K562 (cell line): ENCODE measurements at regions not wholly inside any gene's neighbourhood (a gene's known extent, or its start where the extent isn't known, plus 50 kb on each side); places are given as distances from the start of the nearest gene placed in this dataset.

ENCODE experiments used
- ATAC-seq: fragments of 200-7000 bp; cut with Tn5 transposase; 3 replicates; pipeline ENCODE4 v1.9.1; 2020; ENCODE audit warnings: moderate library complexity
- BruUV-seq: library from RNA; stranded (reverse); fragments of 400-500 nt; replicated peaks from 2 replicates; lab custom pipeline; 2021; lab: Mats Ljungman, UMichigan
- CTCF ChIA-PET: fragments of 300-600 bp; formaldehyde crosslinking; extraction: SDS; loops from one replicate; lab custom pipeline; 2021; ENCODE audit warnings: low intra/inter-chr PET ratio; lab: Yijun Ruan, JAX
- POLR2A ChIA-PET: fragments of 300-600, 350-650 bp; sonication (Branson Sonifier 250); formaldehyde crosslinking; extraction: SDS; loops from one replicate; lab custom pipeline; 2021; ENCODE audit warnings: antibody characterized with exemption, inconsistent platforms; lab: Yijun Ruan, JAX
- DNase-seq, 4 experiments: peaks; one replicate each; pipeline versions ENCODE4 v3.0.0 to v3.0.0-alpha.2; 2011 to 2018; ENCODE audit warnings: low spot score in 3 of 4, mixed read lengths in 3 of 4; ENCODE audit errors: extremely low read depth in 1 of 4
- FAIRE-seq: peaks from 2 replicates; lab custom pipeline; 2011; peaks lifted over from hg19 to GRCh38; lab: Jason Lieb, UNC
- H2AFZ ChIP-seq: 2 replicates; pipeline ENCODE4 v1.6.0; 2011; ENCODE audit warnings: low read depth, low read length, control low read depth, inconsistent platforms
- H3K27ac ChIP-seq: fragments of 200-600 bp; 3 replicates; pipeline ENCODE4 v1.8.0; 2011; ENCODE audit warnings: low read depth, mild to moderate bottlenecking, control low read depth, inconsistent platforms, low read length, moderate library complexity, mixed read lengths; ENCODE audit errors: extremely low read depth
- H3K27me3 ChIP-seq, 2 experiments: fragments of 300-600 bp in 1 of 2; 2 replicates in 1 of 2; 3 replicates in 1 of 2; pipeline versions ENCODE4 v1.6.0 to v1.8.0; 2011; ENCODE audit warnings: inconsistent platforms in 2 of 2, low read length in 2 of 2, mild to moderate bottlenecking in 1 of 2, mixed read lengths in 1 of 2, moderate library complexity in 1 of 2; ENCODE audit not compliant: control insufficient read depth in 2 of 2, insufficient read depth in 2 of 2
- H3K36me3 ChIP-seq: fragments of 300-600 bp; 3 replicates; pipeline ENCODE4 v1.8.0; 2011; ENCODE audit warnings: mild to moderate bottlenecking, low read length, inconsistent platforms; ENCODE audit not compliant: control insufficient read depth, insufficient read depth
- H3K4me1 ChIP-seq, 2 experiments: fragments of 200-600 bp in 1 of 2; replicated peaks in 1 of 2; 2 replicates in 1 of 2; 3 replicates in 1 of 2; pipeline versions ENCODE4 v1.5.1 to v1.8.0; 2011; ENCODE audit warnings: inconsistent platforms in 2 of 2, low read length in 2 of 2, mild to moderate bottlenecking in 1 of 2, mixed read lengths in 1 of 2, moderate library complexity in 1 of 2; ENCODE audit not compliant: control insufficient read depth in 2 of 2, insufficient read depth in 2 of 2
- H3K4me2 ChIP-seq: 2 replicates; pipeline ENCODE4 v1.6.1; 2011; ENCODE audit warnings: low read length, control low read depth, inconsistent platforms, mixed read lengths; ENCODE audit not compliant: insufficient read depth
- H3K4me3 ChIP-seq: fragments of 200-600 bp; sonication (generic), shearing (Covaris generic); 2 replicates; pipeline ENCODE4 v1.5.1; 2016; ENCODE audit warnings: control low read depth, inconsistent platforms
- H3K79me2 ChIP-seq: fragments of 200-600 bp; 3 replicates; pipeline ENCODE4 v1.8.0; 2011; ENCODE audit warnings: low read length, inconsistent platforms; ENCODE audit not compliant: control insufficient read depth, insufficient read depth
- H3K9ac ChIP-seq, 2 experiments: 2 replicates each; pipeline versions ENCODE4 v1.6.0 to v1.6.1; 2011; ENCODE audit warnings: low read depth in 2 of 2, low read length in 2 of 2, control low read depth in 1 of 2, inconsistent platforms in 1 of 2, mild to moderate bottlenecking in 1 of 2, mixed read lengths in 1 of 2; ENCODE audit not compliant: insufficient read depth in 1 of 2
- H3K9me1 ChIP-seq: one replicate; pipeline ENCODE4 v1.6.0; 2011; ENCODE audit warnings: inconsistent platforms, mild to moderate bottlenecking, low read length, moderate library complexity; ENCODE audit not compliant: control insufficient read depth, insufficient read depth
- H3K9me3 ChIP-seq: replicated peaks from 2 replicates; pipeline ENCODE4 v1.5.1; 2011; ENCODE audit warnings: low read depth, low read length, inconsistent platforms; ENCODE audit not compliant: control insufficient read depth, insufficient read depth
- H4K20me1 ChIP-seq: replicated peaks from 2 replicates; pipeline ENCODE4 v1.6.1; 2011; ENCODE audit warnings: low read length, inconsistent platforms, mixed read lengths; ENCODE audit not compliant: control insufficient read depth, insufficient read depth
- BRD9 ChIP-seq: fragments of 450-650 bp; IDR thresholded peaks from 2 replicates; pipeline ENCODE4 v1.6.1; 2018; ENCODE audit warnings: low read depth; ENCODE audit not compliant: partially characterized antibody
- HNRNPUL1 ChIP-seq: fragments of 200-400 bp; formaldehyde crosslinking; IDR thresholded peaks from 2 replicates; pipeline ENCODE4 v1.6.1; 2017; ENCODE audit warnings: low read length
- MIER1 ChIP-seq: fragments of 450-650 bp; IDR thresholded peaks from 2 replicates; pipeline ENCODE4 v1.6.1; 2016; ENCODE audit warnings: antibody characterized with exemption, mild to moderate bottlenecking, low read depth
- PHB ChIP-seq: fragments of 250-450 bp; sonication (Bioruptor Pico); IDR thresholded peaks from 2 replicates; pipeline ENCODE4 v1.5.0; 2021
- RBM15 ChIP-seq: fragments of 200-400 bp; formaldehyde crosslinking; IDR thresholded peaks from 2 replicates; pipeline ENCODE4 v1.6.1; 2018; ENCODE audit warnings: mild to moderate bottlenecking, low read length, moderate library complexity; ENCODE audit not compliant: insufficient read depth
- THRAP3 ChIP-seq: fragments of 450-650 bp; IDR thresholded peaks from 2 replicates; pipeline ENCODE4 v1.6.1; 2016; ENCODE audit warnings: mild to moderate bottlenecking, inconsistent platforms, borderline replicate concordance
- ZNF77 ChIP-seq: fragments of 250-450 bp; sonication (Bioruptor Pico); IDR thresholded peaks from 2 replicates; pipeline ENCODE4 v1.5.0; 2020
- WGBS: fragments of 100-300 bp; shearing (Covaris generic); methylation state at CpG from one replicate; pipeline ENCODE4 v1.1.6; 2016; ENCODE audit warnings: low coverage, mixed read lengths; ENCODE audit not compliant: insufficient coverage; ENCODE audit errors: missing lambda C conversion rate; 5-methylcytosine and 5-hydroxymethylcytosine counted together
- in situ Hi-C: fragments of 300-500 bp; cut with MboI; formaldehyde crosslinking; loops from 4 replicates; pipeline ENCODE4 v1.15.0; 2018; ENCODE audit warnings: inconsistent platforms, mixed read lengths
- intact Hi-C: fragments of 100-400 bp; cut with micrococcal nuclease; formaldehyde crosslinking; loops from 2 replicates; pipeline ENCODE4 v1.14.2; 2022
- TF ChIP-seq, protein P1 (sequence below), 3 experiments: fragments of 200-800 bp in 1 of 3; fragments of 250-450 bp in 1 of 3; fragments of 450-650 bp in 1 of 3; sonication (Bioruptor Pico) in 1 of 3; sonication (Bioruptor generic) in 1 of 3; formaldehyde crosslinking in 1 of 3; IDR thresholded peaks; 2 replicates each; pipeline versions ENCODE4 v1.6.1 to v1.8.0; 2016 to 2022; ENCODE audit warnings: mild to moderate bottlenecking in 2 of 3, missing genetic modification characterization in 2 of 3, missing compliant biosample characterization in 1 of 3, moderate library complexity in 1 of 3
- TF ChIP-seq, protein P2 (sequence below): sonication (generic); formaldehyde crosslinking; IDR thresholded peaks from 2 replicates; pipeline ENCODE4 v1.8.1; 2022; ENCODE audit warnings: missing genetic modification reagents
- TF ChIP-seq, protein P3 (sequence below): fragments of 450-650 bp; IDR thresholded peaks from 2 replicates; pipeline ENCODE4 v1.6.1; 2017; ENCODE audit warnings: antibody characterized with exemption, mild to moderate bottlenecking
- TF ChIP-seq, protein P4 (sequence below): fragments of 450-650 bp; formaldehyde crosslinking; IDR thresholded peaks from 2 replicates; pipeline ENCODE4 v1.4.0; 2020; ENCODE audit warnings: mild to moderate bottlenecking, moderate library complexity

DNA sequence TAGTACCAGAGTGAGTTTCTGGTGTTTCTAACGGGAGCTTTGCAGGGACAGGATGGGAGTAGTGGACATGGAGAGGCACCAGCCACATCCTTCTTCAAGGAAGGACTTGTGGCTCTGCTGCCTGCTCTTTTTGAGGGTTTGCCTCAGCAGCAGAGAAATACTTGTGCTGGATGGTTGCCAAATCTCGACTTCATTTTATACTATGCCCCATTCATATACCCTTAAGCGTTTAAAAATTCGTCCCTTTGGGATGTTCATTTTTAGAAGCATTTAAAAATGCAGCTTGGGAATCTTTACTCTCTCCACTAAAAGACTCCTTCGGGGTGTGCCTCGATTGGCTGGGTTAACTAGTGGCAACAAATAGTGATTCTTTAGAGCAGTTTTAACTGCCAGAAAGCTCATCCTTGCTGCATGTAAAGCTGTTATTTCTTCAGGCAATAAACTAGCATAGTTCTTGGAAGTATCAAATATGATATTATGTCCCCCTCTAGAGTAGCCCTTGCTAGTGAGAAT is 126.5 kb upstream of the B3GAT2 start (continued):
- TF ChIP-seq, protein P1, sequence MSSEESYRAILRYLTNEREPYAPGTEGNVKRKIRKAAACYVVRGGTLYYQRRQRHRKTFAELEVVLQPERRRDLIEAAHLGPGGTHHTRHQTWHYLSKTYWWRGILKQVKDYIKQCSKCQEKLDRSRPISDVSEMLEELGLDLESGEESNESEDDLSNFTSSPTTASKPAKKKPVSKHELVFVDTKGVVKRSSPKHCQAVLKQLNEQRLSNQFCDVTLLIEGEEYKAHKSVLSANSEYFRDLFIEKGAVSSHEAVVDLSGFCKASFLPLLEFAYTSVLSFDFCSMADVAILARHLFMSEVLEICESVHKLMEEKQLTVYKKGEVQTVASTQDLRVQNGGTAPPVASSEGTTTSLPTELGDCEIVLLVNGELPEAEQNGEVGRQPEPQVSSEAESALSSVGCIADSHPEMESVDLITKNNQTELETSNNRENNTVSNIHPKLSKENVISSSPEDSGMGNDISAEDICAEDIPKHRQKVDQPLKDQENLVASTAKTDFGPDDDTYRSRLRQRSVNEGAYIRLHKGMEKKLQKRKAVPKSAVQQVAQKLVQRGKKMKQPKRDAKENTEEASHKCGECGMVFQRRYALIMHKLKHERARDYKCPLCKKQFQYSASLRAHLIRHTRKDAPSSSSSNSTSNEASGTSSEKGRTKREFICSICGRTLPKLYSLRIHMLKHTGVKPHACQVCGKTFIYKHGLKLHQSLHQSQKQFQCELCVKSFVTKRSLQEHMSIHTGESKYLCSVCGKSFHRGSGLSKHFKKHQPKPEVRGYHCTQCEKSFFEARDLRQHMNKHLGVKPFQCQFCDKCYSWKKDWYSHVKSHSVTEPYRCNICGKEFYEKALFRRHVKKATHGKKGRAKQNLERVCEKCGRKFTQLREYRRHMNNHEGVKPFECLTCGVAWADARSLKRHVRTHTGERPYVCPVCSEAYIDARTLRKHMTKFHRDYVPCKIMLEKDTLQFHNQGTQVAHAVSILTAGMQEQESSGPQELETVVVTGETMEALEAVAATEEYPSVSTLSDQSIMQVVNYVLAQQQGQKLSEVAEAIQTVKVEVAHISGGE (CRISPR knock-in tag; IDR thresholded peaks at IDR 0.05), result no peak
- TF ChIP-seq HNRNPUL1, result no peak

DNA sequence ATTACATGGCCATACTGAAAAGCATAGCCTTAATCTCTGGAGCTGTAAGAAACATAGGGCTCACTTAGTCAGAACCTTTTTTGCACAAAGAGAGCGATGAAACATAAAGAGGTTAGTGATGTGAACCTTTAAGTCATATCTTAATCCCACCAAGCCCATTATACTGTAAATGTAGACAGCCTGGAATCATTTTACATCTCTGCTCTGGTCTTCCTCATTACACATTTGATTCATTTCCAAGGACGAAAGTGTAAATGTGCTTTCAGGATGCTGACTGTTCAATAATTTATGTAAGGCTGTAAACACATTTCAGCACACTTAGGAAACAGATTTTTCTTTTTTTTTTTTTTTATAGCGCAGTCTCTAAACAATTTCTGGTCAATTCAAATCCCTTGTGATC is 131.3 kb upstream of the B3GAT2 start:
- Histone ChIP-seq H4K20me1 (no peaks in the 10 kb centered on the region), H3K4me2 (no peak overlapping the region), H3K4me3 (no peak overlapping the region), H3K27ac (no peak overlapping the region), H3K9me1 (no peaks in the 10 kb centered on the region), H3K79me2 (no peaks in the 10 kb centered on the region), H3K36me3 (no peaks in the 10 kb centered on the region), H2AFZ (no peak overlapping the region), H3K9me3 (no peaks in the 10 kb centered on the region), H3K9ac (no peak overlapping the region), H3K27me3 (no peaks in the 10 kb centered on the region), H3K4me1 (no peaks in the 10 kb centered on the region)
- DNase-seq (no peak), FAIRE-seq (no peak), ATAC-seq (no peak)
- intact Hi-C loops, result no loop called here
- WGBS, result 0% methylated on average over 3 of the region's 3 CpGs
- in situ Hi-C loops, result no loop called here
- BruUV-seq, result no TSS peak
- ChIA-PET CTCF (no interaction called here), POLR2A (no interaction called here)
- TF ChIP-seq, protein P2, sequence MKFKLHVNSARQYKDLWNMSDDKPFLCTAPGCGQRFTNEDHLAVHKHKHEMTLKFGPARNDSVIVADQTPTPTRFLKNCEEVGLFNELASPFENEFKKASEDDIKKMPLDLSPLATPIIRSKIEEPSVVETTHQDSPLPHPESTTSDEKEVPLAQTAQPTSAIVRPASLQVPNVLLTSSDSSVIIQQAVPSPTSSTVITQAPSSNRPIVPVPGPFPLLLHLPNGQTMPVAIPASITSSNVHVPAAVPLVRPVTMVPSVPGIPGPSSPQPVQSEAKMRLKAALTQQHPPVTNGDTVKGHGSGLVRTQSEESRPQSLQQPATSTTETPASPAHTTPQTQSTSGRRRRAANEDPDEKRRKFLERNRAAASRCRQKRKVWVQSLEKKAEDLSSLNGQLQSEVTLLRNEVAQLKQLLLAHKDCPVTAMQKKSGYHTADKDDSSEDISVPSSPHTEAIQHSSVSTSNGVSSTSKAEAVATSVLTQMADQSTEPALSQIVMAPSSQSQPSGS (CRISPR knock-in tag), result no peak
- no peak for TF ChIP-seq ZNF77 (CRISPR knock-in tag)
- no peak for TF ChIP-seq PHB (CRISPR knock-in tag)
- TF ChIP-seq MIER1, result no peak
- TF ChIP-seq, protein P3, sequence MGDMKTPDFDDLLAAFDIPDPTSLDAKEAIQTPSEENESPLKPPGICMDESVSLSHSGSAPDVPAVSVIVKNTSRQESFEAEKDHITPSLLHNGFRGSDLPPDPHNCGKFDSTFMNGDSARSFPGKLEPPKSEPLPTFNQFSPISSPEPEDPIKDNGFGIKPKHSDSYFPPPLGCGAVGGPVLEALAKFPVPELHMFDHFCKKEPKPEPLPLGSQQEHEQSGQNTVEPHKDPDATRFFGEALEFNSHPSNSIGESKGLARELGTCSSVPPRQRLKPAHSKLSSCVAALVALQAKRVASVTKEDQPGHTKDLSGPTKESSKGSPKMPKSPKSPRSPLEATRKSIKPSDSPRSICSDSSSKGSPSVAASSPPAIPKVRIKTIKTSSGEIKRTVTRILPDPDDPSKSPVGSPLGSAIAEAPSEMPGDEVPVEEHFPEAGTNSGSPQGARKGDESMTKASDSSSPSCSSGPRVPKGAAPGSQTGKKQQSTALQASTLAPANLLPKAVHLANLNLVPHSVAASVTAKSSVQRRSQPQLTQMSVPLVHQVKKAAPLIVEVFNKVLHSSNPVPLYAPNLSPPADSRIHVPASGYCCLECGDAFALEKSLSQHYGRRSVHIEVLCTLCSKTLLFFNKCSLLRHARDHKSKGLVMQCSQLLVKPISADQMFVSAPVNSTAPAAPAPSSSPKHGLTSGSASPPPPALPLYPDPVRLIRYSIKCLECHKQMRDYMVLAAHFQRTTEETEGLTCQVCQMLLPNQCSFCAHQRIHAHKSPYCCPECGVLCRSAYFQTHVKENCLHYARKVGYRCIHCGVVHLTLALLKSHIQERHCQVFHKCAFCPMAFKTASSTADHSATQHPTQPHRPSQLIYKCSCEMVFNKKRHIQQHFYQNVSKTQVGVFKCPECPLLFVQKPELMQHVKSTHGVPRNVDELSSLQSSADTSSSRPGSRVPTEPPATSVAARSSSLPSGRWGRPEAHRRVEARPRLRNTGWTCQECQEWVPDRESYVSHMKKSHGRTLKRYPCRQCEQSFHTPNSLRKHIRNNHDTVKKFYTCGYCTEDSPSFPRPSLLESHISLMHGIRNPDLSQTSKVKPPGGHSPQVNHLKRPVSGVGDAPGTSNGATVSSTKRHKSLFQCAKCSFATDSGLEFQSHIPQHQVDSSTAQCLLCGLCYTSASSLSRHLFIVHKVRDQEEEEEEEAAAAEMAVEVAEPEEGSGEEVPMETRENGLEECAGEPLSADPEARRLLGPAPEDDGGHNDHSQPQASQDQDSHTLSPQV, result no peak
- TF ChIP-seq, protein P4, sequence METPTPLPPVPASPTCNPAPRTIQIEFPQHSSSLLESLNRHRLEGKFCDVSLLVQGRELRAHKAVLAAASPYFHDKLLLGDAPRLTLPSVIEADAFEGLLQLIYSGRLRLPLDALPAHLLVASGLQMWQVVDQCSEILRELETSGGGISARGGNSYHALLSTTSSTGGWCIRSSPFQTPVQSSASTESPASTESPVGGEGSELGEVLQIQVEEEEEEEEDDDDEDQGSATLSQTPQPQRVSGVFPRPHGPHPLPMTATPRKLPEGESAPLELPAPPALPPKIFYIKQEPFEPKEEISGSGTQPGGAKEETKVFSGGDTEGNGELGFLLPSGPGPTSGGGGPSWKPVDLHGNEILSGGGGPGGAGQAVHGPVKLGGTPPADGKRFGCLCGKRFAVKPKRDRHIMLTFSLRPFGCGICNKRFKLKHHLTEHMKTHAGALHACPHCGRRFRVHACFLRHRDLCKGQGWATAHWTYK (CRISPR knock-in tag), result no peak
- no peak for TF ChIP-seq BRD9
- TF ChIP-seq THRAP3, result no peak
- TF ChIP-seq RBM15, result no peak
